Neural cell (in vitro differentiated cells): ENCODE measurements at regions not wholly inside any gene's neighbourhood (a gene's known extent, or its start where the extent isn't known, plus 50 kb on each side); places are given as distances from the start of the nearest gene placed in this dataset.

ENCODE experiments used
- H2AFZ ChIP-seq: fragments of 200-600, 300-800 bp; sonication (generic), shearing (Covaris generic); 2 replicates; pipeline ENCODE4 v1.6.0; 2014; ENCODE audit warnings: low read depth, mild to moderate bottlenecking, antibody characterized with exemption, low read length, moderate library complexity
- H3F3A ChIP-seq: fragments of 200-600 bp; shearing (Covaris generic); 2 replicates; pipeline ENCODE4 v1.6.1; 2016; ENCODE audit warnings: mild to moderate bottlenecking, moderate library complexity, mixed read lengths, antibody characterized with exemption, low read length; ENCODE audit not compliant: insufficient read depth, poor library complexity, severe bottlenecking
- H3K27ac ChIP-seq: fragments of 200-600, 300-800 bp; sonication (generic), shearing (Covaris generic); 2 replicates; pipeline ENCODE4 v1.5.1; 2014; ENCODE audit warnings: mild to moderate bottlenecking, low read length, moderate library complexity
- H3K27me3 ChIP-seq: fragments of 300-800, 200-600 bp; sonication (generic), shearing (Covaris generic); 2 replicates; pipeline ENCODE4 v1.6.0; 2014; ENCODE audit warnings: mild to moderate bottlenecking, low read depth, low read length, moderate library complexity; ENCODE audit not compliant: insufficient read depth
- H3K36me3 ChIP-seq: fragments of 300-800, 200-600 bp; sonication (generic), shearing (Covaris generic); 2 replicates; pipeline ENCODE4 v1.5.1; 2014; ENCODE audit warnings: mild to moderate bottlenecking, antibody characterized with exemption, low read length, moderate library complexity; ENCODE audit not compliant: insufficient read depth
- H3K4me2 ChIP-seq: fragments of 300-800, 200-600 bp; sonication (generic), shearing (Covaris generic); 2 replicates; pipeline ENCODE4 v1.6.0; 2014; ENCODE audit warnings: mild to moderate bottlenecking, low read length
- H3K4me3 ChIP-seq: fragments of 300-800, 200-600 bp; sonication (generic), shearing (Covaris generic); 2 replicates; pipeline ENCODE4 v1.5.1; 2014; ENCODE audit warnings: mild to moderate bottlenecking, low read length, moderate library complexity
- H3K79me2 ChIP-seq: fragments of 200-600 bp; shearing (Covaris generic); replicated peaks from 2 replicates; pipeline ENCODE4 v1.6.0; 2014; ENCODE audit warnings: mild to moderate bottlenecking, low read length, moderate library complexity; ENCODE audit not compliant: insufficient read depth
- H3K9ac ChIP-seq: fragments of 300-800, 200-600 bp; sonication (generic), shearing (Covaris generic); 2 replicates; pipeline ENCODE4 v1.6.1; 2016; ENCODE audit warnings: mild to moderate bottlenecking, low read length, mixed read lengths
- H3K9me2 ChIP-seq: fragments of 200-600 bp; shearing (Covaris generic); 2 replicates; pipeline ENCODE4 v1.6.1; 2016; ENCODE audit warnings: mild to moderate bottlenecking, low read length, mixed read lengths; ENCODE audit not compliant: insufficient read depth
- H3K9me3 ChIP-seq: fragments of 200-600, 300-800 bp; sonication (generic), shearing (Covaris generic); 2 replicates; pipeline ENCODE4 v1.6.1; 2016; ENCODE audit warnings: mild to moderate bottlenecking, mixed run types, low read length, moderate library complexity, mixed read lengths
- H4K20me1 ChIP-seq: fragments of 200-600 bp; shearing (Covaris generic); 2 replicates; pipeline ENCODE4 v1.6.1; 2016; ENCODE audit warnings: mild to moderate bottlenecking, mixed run types; ENCODE audit not compliant: insufficient read depth
- EP300 ChIP-seq: fragments of 450-650 bp; conservative IDR thresholded peaks from 2 replicates; pipeline ENCODE4 v1.6.1; 2014; ENCODE audit warnings: antibody characterized with exemption, mild to moderate bottlenecking, moderate library complexity; ENCODE audit not compliant: poor library complexity, severe bottlenecking
- EZH2 ChIP-seq: fragments of 200-600, 300-800 bp; shearing (Covaris generic), sonication (generic); IDR thresholded peaks from 2 replicates; pipeline ENCODE4 v1.6.1; 2014; ENCODE audit warnings: antibody characterized with exemption, low read length, borderline replicate concordance, mild to moderate bottlenecking; ENCODE audit not compliant: insufficient read depth, poor library complexity, severe bottlenecking
- MXI1 ChIP-seq: fragments of 450-650 bp; conservative IDR thresholded peaks from 2 replicates; pipeline ENCODE4 v1.6.1; 2014; ENCODE audit warnings: antibody characterized with exemption, mild to moderate bottlenecking; ENCODE audit not compliant: poor library complexity, severe bottlenecking
- POLR2AphosphoS5 ChIP-seq: IDR thresholded peaks from 2 replicates; pipeline ENCODE4 v1.6.1; 2012
- SMC3 ChIP-seq: fragments of 450-650 bp; conservative IDR thresholded peaks from 2 replicates; pipeline ENCODE4 v1.6.1; 2014; ENCODE audit warnings: antibody characterized with exemption, mild to moderate bottlenecking, moderate library complexity; ENCODE audit not compliant: poor library complexity
- TAF1 ChIP-seq: IDR thresholded peaks from 2 replicates; pipeline ENCODE4 v1.6.1; 2012; ENCODE audit warnings: low read depth
- TF ChIP-seq, protein P1 (sequence below): fragments of 450-650 bp; IDR thresholded peaks from 2 replicates; pipeline ENCODE4 v1.5.1; 2014; ENCODE audit warnings: antibody characterized with exemption, mild to moderate bottlenecking, moderate library complexity; ENCODE audit not compliant: poor library complexity, severe bottlenecking
- TF ChIP-seq, protein P2 (sequence below): IDR thresholded peaks from 2 replicates; pipeline ENCODE4 v1.6.1; 2012; ENCODE audit warnings: borderline replicate concordance

DNA sequence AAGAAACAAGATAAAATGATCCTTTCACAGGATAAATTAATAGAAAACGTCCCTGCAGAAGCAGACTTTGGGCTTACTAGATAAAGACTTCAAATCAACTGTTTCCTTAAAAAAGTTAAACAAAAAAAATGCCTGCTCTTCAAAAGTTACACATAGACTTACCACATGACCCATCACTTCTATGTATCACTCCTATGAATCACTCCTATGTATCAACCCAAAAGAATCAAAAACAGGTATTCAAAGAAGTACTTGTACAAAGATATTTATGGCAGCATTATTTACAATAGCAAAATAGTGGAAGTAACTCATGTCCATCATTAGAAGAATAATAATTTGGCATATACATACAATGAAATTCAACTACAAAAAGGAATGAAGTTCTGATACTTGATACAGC lies 56.3 kb upstream of the PRDM9 start:
- TF ChIP-seq EP300 (no peak), POLR2AphosphoS5 (no peak), MXI1 (no peak)
- TF ChIP-seq, protein P1, sequence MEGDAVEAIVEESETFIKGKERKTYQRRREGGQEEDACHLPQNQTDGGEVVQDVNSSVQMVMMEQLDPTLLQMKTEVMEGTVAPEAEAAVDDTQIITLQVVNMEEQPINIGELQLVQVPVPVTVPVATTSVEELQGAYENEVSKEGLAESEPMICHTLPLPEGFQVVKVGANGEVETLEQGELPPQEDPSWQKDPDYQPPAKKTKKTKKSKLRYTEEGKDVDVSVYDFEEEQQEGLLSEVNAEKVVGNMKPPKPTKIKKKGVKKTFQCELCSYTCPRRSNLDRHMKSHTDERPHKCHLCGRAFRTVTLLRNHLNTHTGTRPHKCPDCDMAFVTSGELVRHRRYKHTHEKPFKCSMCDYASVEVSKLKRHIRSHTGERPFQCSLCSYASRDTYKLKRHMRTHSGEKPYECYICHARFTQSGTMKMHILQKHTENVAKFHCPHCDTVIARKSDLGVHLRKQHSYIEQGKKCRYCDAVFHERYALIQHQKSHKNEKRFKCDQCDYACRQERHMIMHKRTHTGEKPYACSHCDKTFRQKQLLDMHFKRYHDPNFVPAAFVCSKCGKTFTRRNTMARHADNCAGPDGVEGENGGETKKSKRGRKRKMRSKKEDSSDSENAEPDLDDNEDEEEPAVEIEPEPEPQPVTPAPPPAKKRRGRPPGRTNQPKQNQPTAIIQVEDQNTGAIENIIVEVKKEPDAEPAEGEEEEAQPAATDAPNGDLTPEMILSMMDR = no peak
- Histone ChIP-seq H3K9me2 (no peaks in the 10 kb centered on the region), H3K4me2 (no peak overlapping the region), H3K9ac (no peak overlapping the region), H3F3A (no peaks in the 10 kb centered on the region), H2AFZ (no peak overlapping the region), H3K79me2 (no peaks in the 10 kb centered on the region), H3K27ac (no peak overlapping the region), H3K4me3 (no peak overlapping the region), H3K27me3 (no peaks in the 10 kb centered on the region), H3K36me3 (no peaks in the 10 kb centered on the region), H3K9me3 (no peaks in the 10 kb centered on the region), H4K20me1 (no peaks in the 10 kb centered on the region)

DNA sequence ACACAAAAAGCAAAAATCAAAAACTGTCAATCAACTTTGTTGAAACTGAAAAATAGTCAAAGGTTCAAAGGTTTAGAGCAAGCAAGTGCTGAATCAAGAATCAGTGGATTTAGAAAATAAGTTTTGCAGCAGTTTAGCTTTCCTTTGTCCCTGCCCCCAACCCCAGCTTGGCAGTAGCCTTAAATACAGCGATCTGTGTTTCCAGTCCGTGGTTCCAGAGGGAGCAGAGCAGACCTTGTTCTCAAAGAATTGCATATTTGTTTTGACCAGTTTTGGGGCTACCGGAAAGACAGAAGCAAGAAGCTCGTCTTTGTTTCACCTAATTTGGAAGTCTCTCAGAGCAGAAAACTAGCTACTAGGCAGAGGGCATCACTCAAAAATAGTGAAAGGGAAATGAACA lies 57.2 kb upstream of the PRDM9 start:
- H3F3A ChIP-seq = no peaks in the 10 kb centered on the region
- H3K9me2 ChIP-seq = no peaks in the 10 kb centered on the region
- H3K27ac ChIP-seq = no peak overlapping the region
- no peaks in the 10 kb centered on the region for H3K27me3 ChIP-seq
- H3K4me2 ChIP-seq = no peak overlapping the region
- H3K79me2 ChIP-seq = no peaks in the 10 kb centered on the region
- no peaks in the 10 kb centered on the region for H4K20me1 ChIP-seq
- no peaks in the 10 kb centered on the region for H3K36me3 ChIP-seq
- H3K9ac ChIP-seq = no peak overlapping the region
- no peak overlapping the region for H3K4me3 ChIP-seq
- no peak for TF ChIP-seq EP300
- TF ChIP-seq EZH2 = no peak
- TF ChIP-seq TAF1 = no peak
- no peak for TF ChIP-seq MXI1
- TF ChIP-seq POLR2AphosphoS5 = no peak
- H3K9me3 ChIP-seq = no peaks in the 10 kb centered on the region
- no peak overlapping the region for H2AFZ ChIP-seq

DNA sequence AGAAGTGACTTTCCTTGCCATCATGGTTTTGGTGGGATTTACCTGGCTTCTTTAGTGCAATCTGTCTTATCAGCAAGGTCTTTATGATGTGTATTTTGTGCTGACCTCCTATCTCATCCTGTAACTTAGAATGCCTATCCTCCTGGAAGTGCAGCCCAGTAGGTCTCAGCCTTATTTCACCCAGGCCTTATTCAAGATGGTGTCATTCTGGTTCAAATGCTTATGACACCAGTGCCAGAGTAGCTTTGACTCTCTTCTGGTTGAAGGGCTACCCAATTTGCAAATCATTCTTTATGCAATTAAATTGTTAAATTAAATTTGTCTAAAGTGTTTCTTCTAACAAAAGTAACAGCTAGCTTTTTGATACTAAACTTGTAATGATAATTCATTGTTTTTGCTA lies 58.8 kb upstream of the PRDM9 start:
- Histone ChIP-seq H3K79me2 (no peaks in the 10 kb centered on the region), H3K9ac (no peak overlapping the region), H3K9me3 (no peaks in the 10 kb centered on the region), H3K27me3 (no peaks in the 10 kb centered on the region), H3K4me2 (no peak overlapping the region), H3K36me3 (no peaks in the 10 kb centered on the region), H3K9me2 (no peaks in the 10 kb centered on the region), H3K27ac (no peak overlapping the region), H3F3A (no peaks in the 10 kb centered on the region), H2AFZ (no peak overlapping the region), H3K4me3 (no peak overlapping the region), H4K20me1 (no peaks in the 10 kb centered on the region)
- no peak for TF ChIP-seq SMC3
- TF ChIP-seq, protein P2, sequence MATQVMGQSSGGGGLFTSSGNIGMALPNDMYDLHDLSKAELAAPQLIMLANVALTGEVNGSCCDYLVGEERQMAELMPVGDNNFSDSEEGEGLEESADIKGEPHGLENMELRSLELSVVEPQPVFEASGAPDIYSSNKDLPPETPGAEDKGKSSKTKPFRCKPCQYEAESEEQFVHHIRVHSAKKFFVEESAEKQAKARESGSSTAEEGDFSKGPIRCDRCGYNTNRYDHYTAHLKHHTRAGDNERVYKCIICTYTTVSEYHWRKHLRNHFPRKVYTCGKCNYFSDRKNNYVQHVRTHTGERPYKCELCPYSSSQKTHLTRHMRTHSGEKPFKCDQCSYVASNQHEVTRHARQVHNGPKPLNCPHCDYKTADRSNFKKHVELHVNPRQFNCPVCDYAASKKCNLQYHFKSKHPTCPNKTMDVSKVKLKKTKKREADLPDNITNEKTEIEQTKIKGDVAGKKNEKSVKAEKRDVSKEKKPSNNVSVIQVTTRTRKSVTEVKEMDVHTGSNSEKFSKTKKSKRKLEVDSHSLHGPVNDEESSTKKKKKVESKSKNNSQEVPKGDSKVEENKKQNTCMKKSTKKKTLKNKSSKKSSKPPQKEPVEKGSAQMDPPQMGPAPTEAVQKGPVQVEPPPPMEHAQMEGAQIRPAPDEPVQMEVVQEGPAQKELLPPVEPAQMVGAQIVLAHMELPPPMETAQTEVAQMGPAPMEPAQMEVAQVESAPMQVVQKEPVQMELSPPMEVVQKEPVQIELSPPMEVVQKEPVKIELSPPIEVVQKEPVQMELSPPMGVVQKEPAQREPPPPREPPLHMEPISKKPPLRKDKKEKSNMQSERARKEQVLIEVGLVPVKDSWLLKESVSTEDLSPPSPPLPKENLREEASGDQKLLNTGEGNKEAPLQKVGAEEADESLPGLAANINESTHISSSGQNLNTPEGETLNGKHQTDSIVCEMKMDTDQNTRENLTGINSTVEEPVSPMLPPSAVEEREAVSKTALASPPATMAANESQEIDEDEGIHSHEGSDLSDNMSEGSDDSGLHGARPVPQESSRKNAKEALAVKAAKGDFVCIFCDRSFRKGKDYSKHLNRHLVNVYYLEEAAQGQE = no peak
